Right atrium auricular region (tissue), 2 donors: ENCODE measurements at regions not wholly inside any gene's neighbourhood (a gene's known extent, or its start where the extent isn't known, plus 50 kb on each side); places are given as distances from the start of the nearest gene placed in this dataset.
A peak's percentile ranks its signal among the peaks of the same experiment; 100 is the strongest.

ENCODE experiments used
- DNase-seq: peaks from one replicate; pipeline ENCODE4 v3.0.0-alpha.2; 2019; ENCODE audit warnings: low spot score
- H3K27ac ChIP-seq, 2 donors: fragments of 200-600 bp; sonication (generic); 1 replicate in 1 of 2; 2 replicates in 1 of 2; pipeline ENCODE4 v1.5.1; 2016 to 2019
- H3K27me3 ChIP-seq, 2 donors: fragments of 200-600 bp; sonication (generic); one replicate each; pipeline versions ENCODE4 v1.5.1 to v1.6.0; 2017 to 2019
- H3K36me3 ChIP-seq: fragments of 200-600 bp; sonication (generic); one replicate; pipeline ENCODE4 v1.5.1; 2016
- H3K4me1 ChIP-seq, 2 donors: fragments of 200-600 bp; sonication (generic); one replicate each; pipeline versions ENCODE4 v1.5.1 to v1.6.0; 2017 to 2019
- H3K4me3 ChIP-seq, 2 donors: fragments of 200-600 bp; sonication (generic); 1 replicate in 1 of 2; 2 replicates in 1 of 2; pipeline ENCODE4 v1.5.1; 2017 to 2019; ENCODE audit warnings: mild to moderate bottlenecking in 1 of 2, moderate library complexity in 1 of 2
- H3K9me3 ChIP-seq, 2 donors: fragments of 200-600 bp; sonication (generic); one replicate each; pipeline ENCODE4 v1.5.1; 2019
- CTCF ChIP-seq, 2 donors: fragments of 200-600 bp; sonication (generic); IDR thresholded peaks; one replicate each; pipeline ENCODE4 v1.5.1; 2019; ENCODE audit warnings: antibody characterized with exemption in 2 of 2

- Histone ChIP-seq H3K4me1 (no peaks in the 10 kb centered on the region), H3K27me3 (no peaks in the 10 kb centered on the region)
Observed at GRCh38 chr9:118170032-118170955, 466.1 kb downstream of the TLR4 start.

GRCh38 chr9:118177241-118177640 is 473.0 kb downstream of the TLR4 start:
- H3K36me3 ChIP-seq: no peaks in the 10 kb centered on the region
- no peaks in the 10 kb centered on the region for H3K9me3 ChIP-seq
- TF ChIP-seq CTCF (IDR thresholded peaks at IDR 0.05): no peak
- H3K27me3 ChIP-seq: no peaks in the 10 kb centered on the region
- no peak for DNase-seq
- H3K27ac ChIP-seq: no peak overlapping the region
- H3K4me3 ChIP-seq: no peak overlapping the region
- no peaks in the 10 kb centered on the region for H3K4me1 ChIP-seq

More at GRCh38 chr9:118170032-118170955, 466.1 kb downstream of the TLR4 start:
- Histone ChIP-seq H3K27ac (no peak overlapping the region), H3K4me3 (no peak overlapping the region), H3K36me3 (no peaks in the 10 kb centered on the region), H3K9me3 (no peaks in the 10 kb centered on the region)
- TF ChIP-seq CTCF (IDR thresholded peaks at IDR 0.05): peak; percentile 46 to 75
- DNase-seq: no peak

DNA sequence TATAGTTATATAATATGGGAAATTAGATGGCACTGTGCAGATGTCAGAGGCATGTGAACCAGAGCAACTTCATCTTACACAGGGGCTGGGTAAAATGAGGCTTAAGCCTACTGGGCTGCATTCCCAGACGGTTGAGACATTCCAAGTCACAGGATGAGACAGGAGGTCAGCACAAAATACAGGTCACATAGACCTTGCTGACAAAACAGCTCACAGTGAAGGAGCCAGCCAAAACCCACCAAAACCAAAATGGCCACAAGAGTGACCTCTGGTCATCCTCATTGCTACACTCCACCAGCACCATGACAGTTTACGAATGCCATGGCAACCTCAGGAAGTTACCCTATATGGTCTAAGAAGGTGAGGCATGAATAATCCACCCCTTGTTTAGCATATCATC is 479.4 kb downstream of the TLR4 start:
- H3K27me3 ChIP-seq: no peaks in the 10 kb centered on the region
- H3K4me1 ChIP-seq: no peaks in the 10 kb centered on the region
- H3K4me3 ChIP-seq: no peak overlapping the region
- H3K27ac ChIP-seq: no peak overlapping the region
- DNase-seq: no peak
- no peaks in the 10 kb centered on the region for H3K36me3 ChIP-seq
- TF ChIP-seq CTCF (IDR thresholded peaks at IDR 0.05): no peak
- no peaks in the 10 kb centered on the region for H3K9me3 ChIP-seq

DNA sequence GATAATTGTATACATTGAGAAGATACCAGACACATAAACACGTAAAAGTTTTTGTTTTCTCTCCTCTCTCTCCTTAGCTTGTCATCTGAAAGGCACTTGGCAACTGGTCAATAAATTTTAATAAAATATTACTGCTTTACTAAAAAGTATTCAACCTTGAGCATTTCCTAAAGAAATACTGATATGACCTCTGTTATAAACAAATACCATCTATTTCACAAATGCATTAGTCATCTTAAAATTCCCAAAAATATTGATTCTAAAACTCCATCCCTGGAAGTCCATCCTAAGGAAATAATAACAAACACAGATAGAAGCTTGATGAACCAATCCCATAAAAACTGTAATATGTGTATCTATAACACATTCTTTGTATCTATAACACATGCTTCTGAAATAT is 483.2 kb downstream of the TLR4 start:
- Histone ChIP-seq H3K27ac (no peak overlapping the region), H3K4me1 (no peaks in the 10 kb centered on the region), H3K9me3 (no peaks in the 10 kb centered on the region), H3K27me3 (no peaks in the 10 kb centered on the region), H3K36me3 (no peaks in the 10 kb centered on the region), H3K4me3 (no peak overlapping the region)
- no peak for DNase-seq
- no peak for TF ChIP-seq CTCF (IDR thresholded peaks at IDR 0.05)

DNA sequence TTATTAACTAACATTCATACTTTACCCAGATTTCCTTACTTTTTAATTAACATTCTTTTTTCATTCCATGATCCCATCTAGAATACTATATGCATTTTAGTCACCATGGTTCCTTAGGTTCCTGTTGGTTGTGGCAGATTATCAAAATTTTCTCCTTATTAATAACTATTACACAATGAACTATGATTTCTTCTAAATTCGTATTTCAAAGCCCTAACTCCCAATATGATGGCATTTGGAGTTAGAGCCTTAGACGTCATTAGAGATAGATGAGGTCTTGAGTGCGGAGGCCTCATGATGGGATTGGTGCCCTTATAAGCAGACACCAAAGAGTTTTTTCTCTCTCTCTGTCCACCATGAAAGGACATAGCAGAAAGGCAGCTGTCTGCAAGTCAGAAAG is 485.4 kb downstream of the TLR4 start:
- DNase-seq: no peak
- no peaks in the 10 kb centered on the region for H3K36me3 ChIP-seq
- no peaks in the 10 kb centered on the region for H3K4me1 ChIP-seq
- no peak overlapping the region for H3K27ac ChIP-seq
- H3K4me3 ChIP-seq: no peak overlapping the region
- TF ChIP-seq CTCF (IDR thresholded peaks at IDR 0.05): no peak
- no peaks in the 10 kb centered on the region for H3K27me3 ChIP-seq
- peaks cover 0 to 12% of the 10 kb centered on the region in 2 donors for H3K9me3 ChIP-seq
